K562 (cell line): ENCODE measurements at regions not wholly inside any gene's neighbourhood (a gene's known extent, or its start where the extent isn't known, plus 50 kb on each side); places are given as distances from the start of the nearest gene placed in this dataset.

Experiments used
- ATF7 ChIP-seq: fragments of 450-650 bp; IDR thresholded peaks from 2 replicates; pipeline ENCODE4 v1.7.1; 2014; ENCODE audit warnings: mild to moderate bottlenecking, moderate library complexity
- BRCA1 ChIP-seq, 2 experiments: fragments of 450-650 bp in 1 of 2; sonication (generic) in 1 of 2; formaldehyde crosslinking in 1 of 2; IDR thresholded peaks; 2 replicates each; pipeline versions ENCODE4 v1.5.0 to v1.6.1; 2017 to 2020; ENCODE audit warnings: mild to moderate bottlenecking in 1 of 2, missing genetic modification reagents in 1 of 2
- BRD4 ChIP-seq: fragments of 200-600 bp; sonication (generic); IDR thresholded peaks from 2 replicates; pipeline ENCODE4 v1.6.1; 2017; ENCODE audit warnings: inconsistent platforms
- CBFA2T3 ChIP-seq: fragments of 450-650 bp; IDR thresholded peaks from 2 replicates; pipeline ENCODE4 v1.6.1; 2017
- CBX1 ChIP-seq: sonication (generic); IDR thresholded peaks from 2 replicates; pipeline ENCODE4 v1.6.1; 2016; ENCODE audit warnings: antibody characterized with exemption, low read depth, mild to moderate bottlenecking
- DPF2 ChIP-seq: fragments of 450-650 bp; IDR thresholded peaks from 2 replicates; pipeline ENCODE4 v1.6.1; 2016
- EHMT2 ChIP-seq: fragments of 450-650 bp; IDR thresholded peaks from 2 replicates; pipeline ENCODE4 v1.6.1; 2018; ENCODE audit warnings: antibody characterized with exemption
- FOXJ3 ChIP-seq: sonication (generic); formaldehyde crosslinking; IDR thresholded peaks from 2 replicates; pipeline ENCODE4 v1.4.0; 2020; ENCODE audit warnings: mild to moderate bottlenecking, missing genetic modification reagents
- HDAC3 ChIP-seq: fragments of 450-650 bp; IDR thresholded peaks from 2 replicates; pipeline ENCODE4 v1.6.1; 2018; ENCODE audit warnings: borderline replicate concordance, mild to moderate bottlenecking, moderate library complexity; ENCODE audit not compliant: partially characterized antibody
- IFI16 ChIP-seq: fragments of 250-450 bp; sonication (Bioruptor Pico); IDR thresholded peaks from 2 replicates; pipeline ENCODE4 v2.1.2; 2022; ENCODE audit warnings: mild to moderate bottlenecking, inconsistent platforms
- MAFK ChIP-seq: IDR thresholded peaks from 2 replicates; pipeline ENCODE4 v1.6.1; 2011; ENCODE audit warnings: low read length, improper control_type of control experiment
- MEIS2 ChIP-seq: fragments of 450-650 bp; IDR thresholded peaks from 2 replicates; pipeline ENCODE4 v1.6.1; 2014; ENCODE audit warnings: mild to moderate bottlenecking; ENCODE audit not compliant: partially characterized antibody
- PML ChIP-seq: IDR thresholded peaks from 2 replicates; pipeline ENCODE4 v1.6.1; 2012; ENCODE audit warnings: low read length, inconsistent platforms
- SAFB2 ChIP-seq: fragments of 200-400 bp; formaldehyde crosslinking; IDR thresholded peaks from 2 replicates; pipeline ENCODE4 v1.6.1; 2018; ENCODE audit warnings: borderline replicate concordance, low read length, low read depth, moderate library complexity; ENCODE audit not compliant: severe bottlenecking
- STAT5A ChIP-seq: IDR thresholded peaks from 2 replicates; pipeline ENCODE4 v1.6.1; 2012; ENCODE audit warnings: low read length, inconsistent platforms, borderline replicate concordance
- TARDBP ChIP-seq: fragments of 450-650 bp; IDR thresholded peaks from 2 replicates; pipeline ENCODE4 v1.6.1; 2016
- TEAD1 ChIP-seq, 2 experiments: fragments of 450-650 bp in 1 of 2; sonication (generic) in 1 of 2; formaldehyde crosslinking; IDR thresholded peaks; 2 replicates each; pipeline versions ENCODE4 v1.4.0 to v1.8.0; 2020 to 2022; ENCODE audit warnings: mild to moderate bottlenecking in 2 of 2, missing genetic modification reagents in 1 of 2
- ZNF133 ChIP-seq: fragments of 250-450 bp; sonication (Bioruptor Pico); IDR thresholded peaks from 2 replicates; pipeline ENCODE4 v1.4.0; 2020; ENCODE audit warnings: mild to moderate bottlenecking
- ZNF263 ChIP-seq: sonication (generic); formaldehyde crosslinking; IDR thresholded peaks from 2 replicates; pipeline ENCODE4 v1.8.0; 2022; ENCODE audit warnings: mild to moderate bottlenecking, missing genetic modification reagents, borderline replicate concordance
- ZNF583 ChIP-seq: fragments of 250-450 bp; sonication (Bioruptor Pico); IDR thresholded peaks from 2 replicates; pipeline ENCODE4 v1.4.0; 2020
- TF ChIP-seq, protein P1 (sequence below): fragments of 250-450 bp; sonication (Bioruptor Pico); IDR thresholded peaks from 2 replicates; pipeline ENCODE4 v1.8.0; 2022; ENCODE audit warnings: moderate library complexity, mild to moderate bottlenecking, inconsistent platforms
- TF ChIP-seq, protein P2 (sequence below): fragments of 150-350 bp; IDR thresholded peaks from 2 replicates; pipeline ENCODE4 v1.6.1; 2014; ENCODE audit warnings: low read depth, mild to moderate bottlenecking, low read length, borderline replicate concordance
- TF ChIP-seq, protein P3 (sequence below): fragments of 450-650 bp; formaldehyde crosslinking; IDR thresholded peaks from 2 replicates; pipeline ENCODE4 v1.4.0; 2020; ENCODE audit warnings: mild to moderate bottlenecking
- TF ChIP-seq, protein P4 (sequence below): fragments of 250-450 bp; sonication (Bioruptor Pico); IDR thresholded peaks from 2 replicates; pipeline ENCODE4 v1.9.0; 2021; ENCODE audit warnings: mild to moderate bottlenecking, inconsistent platforms

DNA sequence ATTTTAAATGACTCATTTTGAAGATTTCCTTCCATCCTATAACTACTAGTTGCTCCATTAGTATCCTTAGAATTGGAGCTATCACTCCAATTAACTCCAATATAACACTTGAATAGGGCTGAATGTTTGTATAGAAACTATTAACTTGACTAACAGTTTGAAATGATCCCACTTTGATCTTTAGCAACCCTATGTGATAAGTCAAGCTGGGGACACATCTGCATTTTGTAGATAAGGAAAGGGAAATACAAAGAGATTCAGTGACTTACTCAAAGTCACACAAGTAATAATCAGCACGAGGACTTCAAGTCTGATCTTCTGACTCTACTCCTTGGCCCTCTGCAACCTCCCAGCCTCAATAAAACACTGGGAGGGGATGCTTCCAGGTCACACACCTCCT is 101.1 kb downstream of the TMEM215 start (continued):
- TF ChIP-seq ZNF133 = no peak
- TF ChIP-seq FOXJ3 (CRISPR knock-in tag) = no peak
- no peak for TF ChIP-seq HDAC3
- TF ChIP-seq, protein P1, sequence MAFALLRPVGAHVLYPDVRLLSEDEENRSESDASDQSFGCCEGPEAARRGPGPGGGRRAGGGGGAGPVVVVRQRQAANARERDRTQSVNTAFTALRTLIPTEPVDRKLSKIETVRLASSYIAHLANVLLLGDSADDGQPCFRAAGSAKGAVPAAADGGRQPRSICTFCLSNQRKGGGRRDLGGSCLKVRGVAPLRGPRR (CRISPR knock-in tag) = no peak
- TF ChIP-seq, protein P2, sequence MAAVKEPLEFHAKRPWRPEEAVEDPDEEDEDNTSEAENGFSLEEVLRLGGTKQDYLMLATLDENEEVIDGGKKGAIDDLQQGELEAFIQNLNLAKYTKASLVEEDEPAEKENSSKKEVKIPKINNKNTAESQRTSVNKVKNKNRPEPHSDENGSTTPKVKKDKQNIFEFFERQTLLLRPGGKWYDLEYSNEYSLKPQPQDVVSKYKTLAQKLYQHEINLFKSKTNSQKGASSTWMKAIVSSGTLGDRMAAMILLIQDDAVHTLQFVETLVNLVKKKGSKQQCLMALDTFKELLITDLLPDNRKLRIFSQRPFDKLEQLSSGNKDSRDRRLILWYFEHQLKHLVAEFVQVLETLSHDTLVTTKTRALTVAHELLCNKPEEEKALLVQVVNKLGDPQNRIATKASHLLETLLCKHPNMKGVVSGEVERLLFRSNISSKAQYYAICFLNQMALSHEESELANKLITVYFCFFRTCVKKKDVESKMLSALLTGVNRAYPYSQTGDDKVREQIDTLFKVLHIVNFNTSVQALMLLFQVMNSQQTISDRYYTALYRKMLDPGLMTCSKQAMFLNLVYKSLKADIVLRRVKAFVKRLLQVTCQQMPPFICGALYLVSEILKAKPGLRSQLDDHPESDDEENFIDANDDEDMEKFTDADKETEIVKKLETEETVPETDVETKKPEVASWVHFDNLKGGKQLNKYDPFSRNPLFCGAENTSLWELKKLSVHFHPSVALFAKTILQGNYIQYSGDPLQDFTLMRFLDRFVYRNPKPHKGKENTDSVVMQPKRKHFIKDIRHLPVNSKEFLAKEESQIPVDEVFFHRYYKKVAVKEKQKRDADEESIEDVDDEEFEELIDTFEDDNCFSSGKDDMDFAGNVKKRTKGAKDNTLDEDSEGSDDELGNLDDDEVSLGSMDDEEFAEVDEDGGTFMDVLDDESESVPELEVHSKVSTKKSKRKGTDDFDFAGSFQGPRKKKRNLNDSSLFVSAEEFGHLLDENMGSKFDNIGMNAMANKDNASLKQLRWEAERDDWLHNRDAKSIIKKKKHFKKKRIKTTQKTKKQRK = no peak
- TF ChIP-seq BRCA1 (IDR thresholded peaks at IDR 0.05) = no peak
- TF ChIP-seq BRCA1 (CRISPR knock-in tag; IDR thresholded peaks at IDR 0.05) = no peak
- TF ChIP-seq BRD4 = no peak
- peak; percentile 84 for TF ChIP-seq DPF2
- TF ChIP-seq ATF7 = 0 out of 2 replicates have a peak, but pooled peaks have one; percentile 30
- TF ChIP-seq, protein P3, sequence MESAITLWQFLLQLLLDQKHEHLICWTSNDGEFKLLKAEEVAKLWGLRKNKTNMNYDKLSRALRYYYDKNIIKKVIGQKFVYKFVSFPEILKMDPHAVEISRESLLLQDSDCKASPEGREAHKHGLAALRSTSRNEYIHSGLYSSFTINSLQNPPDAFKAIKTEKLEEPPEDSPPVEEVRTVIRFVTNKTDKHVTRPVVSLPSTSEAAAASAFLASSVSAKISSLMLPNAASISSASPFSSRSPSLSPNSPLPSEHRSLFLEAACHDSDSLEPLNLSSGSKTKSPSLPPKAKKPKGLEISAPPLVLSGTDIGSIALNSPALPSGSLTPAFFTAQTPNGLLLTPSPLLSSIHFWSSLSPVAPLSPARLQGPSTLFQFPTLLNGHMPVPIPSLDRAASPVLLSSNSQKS (CRISPR knock-in tag) = no peak
- no peak for TF ChIP-seq ZNF583
- TF ChIP-seq MEIS2 = peak; percentile 67
- no peak for TF ChIP-seq ZNF263
- no peak for TF ChIP-seq TEAD1 (CRISPR knock-in tag; IDR thresholded peaks at IDR 0.05)
- peak; percentile 24; the same call in 1 of the 2 replicates for TF ChIP-seq STAT5A
- TF ChIP-seq IFI16 (CRISPR knock-in tag) = no peak
- no peak for TF ChIP-seq CBX1
- TF ChIP-seq PML = peak; percentile 67; the same call in 1 of the 2 replicates
- TF ChIP-seq EHMT2 = peak; percentile 57; the same call in 1 of the 2 replicates
- peak; percentile 87 for TF ChIP-seq CBFA2T3
- no peak for TF ChIP-seq TARDBP
- TF ChIP-seq MAFK = no peak
- no peak for TF ChIP-seq SAFB2
- TF ChIP-seq, protein P4, sequence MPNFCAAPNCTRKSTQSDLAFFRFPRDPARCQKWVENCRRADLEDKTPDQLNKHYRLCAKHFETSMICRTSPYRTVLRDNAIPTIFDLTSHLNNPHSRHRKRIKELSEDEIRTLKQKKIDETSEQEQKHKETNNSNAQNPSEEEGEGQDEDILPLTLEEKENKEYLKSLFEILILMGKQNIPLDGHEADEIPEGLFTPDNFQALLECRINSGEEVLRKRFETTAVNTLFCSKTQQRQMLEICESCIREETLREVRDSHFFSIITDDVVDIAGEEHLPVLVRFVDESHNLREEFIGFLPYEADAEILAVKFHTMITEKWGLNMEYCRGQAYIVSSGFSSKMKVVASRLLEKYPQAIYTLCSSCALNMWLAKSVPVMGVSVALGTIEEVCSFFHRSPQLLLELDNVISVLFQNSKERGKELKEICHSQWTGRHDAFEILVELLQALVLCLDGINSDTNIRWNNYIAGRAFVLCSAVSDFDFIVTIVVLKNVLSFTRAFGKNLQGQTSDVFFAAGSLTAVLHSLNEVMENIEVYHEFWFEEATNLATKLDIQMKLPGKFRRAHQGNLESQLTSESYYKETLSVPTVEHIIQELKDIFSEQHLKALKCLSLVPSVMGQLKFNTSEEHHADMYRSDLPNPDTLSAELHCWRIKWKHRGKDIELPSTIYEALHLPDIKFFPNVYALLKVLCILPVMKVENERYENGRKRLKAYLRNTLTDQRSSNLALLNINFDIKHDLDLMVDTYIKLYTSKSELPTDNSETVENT = no peak
